ENCODE measurements at regions not wholly inside any gene's neighbourhood (a gene's known extent, or its start where the extent isn't known, plus 50 kb on each side); places are given as distances from the start of the nearest gene placed in this dataset.

DNA sequence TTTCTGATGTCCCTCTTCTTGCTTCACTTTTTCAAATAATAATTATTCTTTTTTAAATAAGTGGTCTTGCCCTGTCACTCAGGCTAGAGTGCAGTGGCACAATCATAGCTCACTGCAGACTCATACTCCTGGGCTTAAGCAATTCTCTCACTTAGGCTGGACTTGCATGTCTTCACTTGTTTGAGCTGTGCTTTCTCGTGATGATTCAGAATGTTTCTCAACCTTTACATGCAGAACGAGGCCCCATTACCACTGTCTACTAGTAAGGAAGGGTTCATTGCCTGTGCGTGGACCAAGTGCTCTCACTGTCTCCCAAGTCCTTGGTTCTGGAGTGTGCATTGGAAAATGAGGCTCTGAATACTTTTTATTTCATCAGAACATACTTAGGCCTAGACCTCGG is 468.6 kb upstream of the COBL start:
- Histone ChIP-seq H3K4me3 (ENCODE audit: low read depth, low read length) (no peak overlapping the region), H3K27ac (ENCODE audit: extremely low read depth, low read depth, low read length) (no peak overlapping the region), H3K9me3 (ENCODE audit: control insufficient read depth, insufficient read depth, low read depth, low read length) (no peaks in the 10 kb centered on the region; the same call in 1 of the 2 replicates), H3K36me3 (ENCODE audit: control insufficient read depth in 2 of 2, insufficient read depth in 1 of 2, low read length in 2 of 2) (no peaks in the 10 kb centered on the region), H3K4me1 (ENCODE audit: control insufficient read depth, insufficient read depth, low read length) (no peaks in the 10 kb centered on the region)
- TF ChIP-seq KLF1 (tag by site-specific recombination; IDR thresholded peaks at IDR 0.05) (no peak), BCL11A (tag by site-specific recombination; IDR thresholded peaks at IDR 0.05; ENCODE audit: low read depth) (no peak), ZNF843 (tag by site-specific recombination; IDR thresholded peaks at IDR 0.05) (no peak), ZNF692 (tag by site-specific recombination; IDR thresholded peaks at IDR 0.05) (no peak), ZNF555 (tag by site-specific recombination; conservative IDR thresholded peaks at IDR 0.05) (no peak)
- ChIA-PET CTCF (no interaction called here), POLR2A (no interaction called here)

- H3K27ac ChIP-seq (ENCODE audit: extremely low read depth, low read depth, low read length) = no peak overlapping the region
- POLR2A ChIA-PET = no interaction called here
These were observed 466.6 kb upstream of the COBL start for GRCh38 chr7:51783241-51783640.

DNA sequence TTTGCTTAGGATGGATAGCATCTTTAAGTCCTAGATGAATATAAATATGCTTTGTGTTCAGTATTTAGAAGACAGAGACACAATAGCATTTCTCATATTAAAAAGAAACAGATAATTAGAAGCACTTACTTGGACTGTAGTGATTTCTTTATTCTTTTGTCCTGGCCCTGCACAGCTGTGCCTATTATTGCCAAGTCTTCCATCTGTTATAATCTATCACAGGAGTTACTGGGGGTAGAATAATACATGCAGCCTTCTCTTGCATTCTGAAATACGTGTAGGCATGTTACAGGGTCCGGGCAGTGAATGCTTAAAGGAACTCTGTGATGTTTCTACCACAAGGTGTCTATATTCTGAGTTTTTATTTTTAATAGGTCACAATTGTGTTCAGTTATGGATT is 461.5 kb upstream of the COBL start:
- ChIA-PET CTCF (no interaction called here), POLR2A (no interaction called here)
- no peak overlapping the region for H3K4me3 ChIP-seq (ENCODE audit: low read depth, low read length)
- H3K27ac ChIP-seq (ENCODE audit: extremely low read depth, low read depth, low read length) = no peak overlapping the region
- no peaks in the 10 kb centered on the region for H3K36me3 ChIP-seq (ENCODE audit: control insufficient read depth in 2 of 2, insufficient read depth in 1 of 2, low read length in 2 of 2)
- H3K4me1 ChIP-seq (ENCODE audit: control insufficient read depth, insufficient read depth, low read length) = no peaks in the 10 kb centered on the region
- no peaks in the 10 kb centered on the region for H3K9me3 ChIP-seq (ENCODE audit: control insufficient read depth, insufficient read depth, low read depth, low read length)
- TF ChIP-seq ZNF621 (tag by site-specific recombination; IDR thresholded peaks at IDR 0.05) = no peak
- TF ChIP-seq YY1 (tag by site-specific recombination; IDR thresholded peaks at IDR 0.05) = no peak
- TF ChIP-seq, protein P1, sequence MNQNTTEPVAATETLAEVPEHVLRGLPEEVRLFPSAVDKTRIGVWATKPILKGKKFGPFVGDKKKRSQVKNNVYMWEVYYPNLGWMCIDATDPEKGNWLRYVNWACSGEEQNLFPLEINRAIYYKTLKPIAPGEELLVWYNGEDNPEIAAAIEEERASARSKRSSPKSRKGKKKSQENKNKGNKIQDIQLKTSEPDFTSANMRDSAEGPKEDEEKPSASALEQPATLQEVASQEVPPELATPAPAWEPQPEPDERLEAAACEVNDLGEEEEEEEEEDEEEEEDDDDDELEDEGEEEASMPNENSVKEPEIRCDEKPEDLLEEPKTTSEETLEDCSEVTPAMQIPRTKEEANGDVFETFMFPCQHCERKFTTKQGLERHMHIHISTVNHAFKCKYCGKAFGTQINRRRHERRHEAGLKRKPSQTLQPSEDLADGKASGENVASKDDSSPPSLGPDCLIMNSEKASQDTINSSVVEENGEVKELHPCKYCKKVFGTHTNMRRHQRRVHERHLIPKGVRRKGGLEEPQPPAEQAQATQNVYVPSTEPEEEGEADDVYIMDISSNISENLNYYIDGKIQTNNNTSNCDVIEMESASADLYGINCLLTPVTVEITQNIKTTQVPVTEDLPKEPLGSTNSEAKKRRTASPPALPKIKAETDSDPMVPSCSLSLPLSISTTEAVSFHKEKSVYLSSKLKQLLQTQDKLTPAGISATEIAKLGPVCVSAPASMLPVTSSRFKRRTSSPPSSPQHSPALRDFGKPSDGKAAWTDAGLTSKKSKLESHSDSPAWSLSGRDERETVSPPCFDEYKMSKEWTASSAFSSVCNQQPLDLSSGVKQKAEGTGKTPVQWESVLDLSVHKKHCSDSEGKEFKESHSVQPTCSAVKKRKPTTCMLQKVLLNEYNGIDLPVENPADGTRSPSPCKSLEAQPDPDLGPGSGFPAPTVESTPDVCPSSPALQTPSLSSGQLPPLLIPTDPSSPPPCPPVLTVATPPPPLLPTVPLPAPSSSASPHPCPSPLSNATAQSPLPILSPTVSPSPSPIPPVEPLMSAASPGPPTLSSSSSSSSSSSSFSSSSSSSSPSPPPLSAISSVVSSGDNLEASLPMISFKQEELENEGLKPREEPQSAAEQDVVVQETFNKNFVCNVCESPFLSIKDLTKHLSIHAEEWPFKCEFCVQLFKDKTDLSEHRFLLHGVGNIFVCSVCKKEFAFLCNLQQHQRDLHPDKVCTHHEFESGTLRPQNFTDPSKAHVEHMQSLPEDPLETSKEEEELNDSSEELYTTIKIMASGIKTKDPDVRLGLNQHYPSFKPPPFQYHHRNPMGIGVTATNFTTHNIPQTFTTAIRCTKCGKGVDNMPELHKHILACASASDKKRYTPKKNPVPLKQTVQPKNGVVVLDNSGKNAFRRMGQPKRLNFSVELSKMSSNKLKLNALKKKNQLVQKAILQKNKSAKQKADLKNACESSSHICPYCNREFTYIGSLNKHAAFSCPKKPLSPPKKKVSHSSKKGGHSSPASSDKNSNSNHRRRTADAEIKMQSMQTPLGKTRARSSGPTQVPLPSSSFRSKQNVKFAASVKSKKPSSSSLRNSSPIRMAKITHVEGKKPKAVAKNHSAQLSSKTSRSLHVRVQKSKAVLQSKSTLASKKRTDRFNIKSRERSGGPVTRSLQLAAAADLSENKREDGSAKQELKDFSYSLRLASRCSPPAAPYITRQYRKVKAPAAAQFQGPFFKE (tag by site-specific recombination; IDR thresholded peaks at IDR 0.05; ENCODE audit: borderline replicate concordance) = no peak
- TF ChIP-seq ZBTB1 (tag by site-specific recombination; IDR thresholded peaks at IDR 0.05) = no peak
- no peak for TF ChIP-seq ZNF473 (tag by site-specific recombination; IDR thresholded peaks at IDR 0.05)

More at GRCh38 chr7:51783241-51783640, 466.6 kb upstream of the COBL start:
- no peaks in the 10 kb centered on the region for H3K36me3 ChIP-seq (ENCODE audit: control insufficient read depth in 2 of 2, insufficient read depth in 1 of 2, low read length in 2 of 2)
- CTCF ChIA-PET = no interaction called here
- TF ChIP-seq, protein P2, sequence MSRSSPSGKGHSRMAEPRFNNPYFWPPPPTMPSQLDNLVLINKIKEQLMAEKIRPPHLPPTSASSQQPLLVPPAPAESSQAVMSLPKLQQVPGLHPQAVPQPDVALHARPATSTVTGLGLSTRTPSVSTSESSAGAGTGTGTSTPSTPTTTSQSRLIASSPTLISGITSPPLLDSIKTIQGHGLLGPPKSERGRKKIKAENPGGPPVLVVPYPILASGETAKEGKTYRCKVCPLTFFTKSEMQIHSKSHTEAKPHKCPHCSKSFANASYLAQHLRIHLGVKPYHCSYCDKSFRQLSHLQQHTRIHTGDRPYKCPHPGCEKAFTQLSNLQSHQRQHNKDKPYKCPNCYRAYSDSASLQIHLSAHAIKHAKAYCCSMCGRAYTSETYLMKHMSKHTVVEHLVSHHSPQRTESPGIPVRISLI (tag by site-specific recombination; IDR thresholded peaks at IDR 0.05) = no peak
- TF ChIP-seq ZBTB26 (tag by site-specific recombination; optimal IDR thresholded peaks at IDR 0.05) = no peak
- TF ChIP-seq, protein P3, sequence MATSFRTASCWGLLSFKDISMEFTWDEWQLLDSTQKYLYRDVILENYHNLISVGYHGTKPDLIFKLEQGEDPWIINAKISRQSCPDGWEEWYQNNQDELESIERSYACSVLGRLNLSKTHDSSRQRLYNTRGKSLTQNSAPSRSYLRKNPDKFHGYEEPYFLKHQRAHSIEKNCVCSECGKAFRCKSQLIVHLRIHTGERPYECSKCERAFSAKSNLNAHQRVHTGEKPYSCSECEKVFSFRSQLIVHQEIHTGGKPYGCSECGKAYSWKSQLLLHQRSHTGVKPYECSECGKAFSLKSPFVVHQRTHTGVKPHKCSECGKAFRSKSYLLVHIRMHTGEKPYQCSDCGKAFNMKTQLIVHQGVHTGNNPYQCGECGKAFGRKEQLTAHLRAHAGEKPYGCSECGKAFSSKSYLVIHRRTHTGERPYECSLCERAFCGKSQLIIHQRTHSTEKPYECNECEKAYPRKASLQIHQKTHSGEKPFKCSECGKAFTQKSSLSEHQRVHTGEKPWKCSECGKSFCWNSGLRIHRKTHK (tag by site-specific recombination; IDR thresholded peaks at IDR 0.05) = no peak
- no peak for TF ChIP-seq ZNF830 (tag by site-specific recombination; IDR thresholded peaks at IDR 0.05; ENCODE audit: low read depth)
- TF ChIP-seq ZNF585B (tag by site-specific recombination; IDR thresholded peaks at IDR 0.05) = no peak
- no peak for TF ChIP-seq ZNF555 (tag by site-specific recombination; conservative IDR thresholded peaks at IDR 0.05)
- TF ChIP-seq ZBTB20 (tag by site-specific recombination; IDR thresholded peaks at IDR 0.05) = no peak
- no peak for TF ChIP-seq GFI1B (tag by site-specific recombination; IDR thresholded peaks at IDR 0.05)
- TF ChIP-seq ZNF184 (tag by site-specific recombination; IDR thresholded peaks at IDR 0.05) = no peak
- TF ChIP-seq, protein P4, sequence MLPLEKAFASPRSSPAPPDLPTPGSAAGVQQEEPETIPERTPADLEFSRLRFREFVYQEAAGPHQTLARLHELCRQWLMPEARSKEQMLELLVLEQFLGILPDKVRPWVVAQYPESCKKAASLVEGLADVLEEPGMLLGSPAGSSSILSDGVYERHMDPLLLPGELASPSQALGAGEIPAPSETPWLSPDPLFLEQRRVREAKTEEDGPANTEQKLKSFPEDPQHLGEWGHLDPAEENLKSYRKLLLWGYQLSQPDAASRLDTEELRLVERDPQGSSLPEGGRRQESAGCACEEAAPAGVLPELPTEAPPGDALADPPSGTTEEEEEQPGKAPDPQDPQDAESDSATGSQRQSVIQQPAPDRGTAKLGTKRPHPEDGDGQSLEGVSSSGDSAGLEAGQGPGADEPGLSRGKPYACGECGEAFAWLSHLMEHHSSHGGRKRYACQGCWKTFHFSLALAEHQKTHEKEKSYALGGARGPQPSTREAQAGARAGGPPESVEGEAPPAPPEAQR (tag by site-specific recombination; IDR thresholded peaks at IDR 0.05) = no peak
- TF ChIP-seq ZNF202 (tag by site-specific recombination; IDR thresholded peaks at IDR 0.05; ENCODE audit: borderline replicate concordance) = no peak
- no peaks in the 10 kb centered on the region; the same call in 1 of the 2 replicates for H3K9me3 ChIP-seq (ENCODE audit: control insufficient read depth, insufficient read depth, low read depth, low read length)
- no peaks in the 10 kb centered on the region for H3K4me1 ChIP-seq (ENCODE audit: control insufficient read depth, insufficient read depth, low read length)
- no peak overlapping the region for H3K4me3 ChIP-seq (ENCODE audit: low read depth, low read length)

Data from HEK293 (cell line).